Fibroblast of pulmonary artery (primary cell): ENCODE measurements at regions not wholly inside any gene's neighbourhood (a gene's known extent, or its start where the extent isn't known, plus 50 kb on each side); places are given as distances from the start of the nearest gene placed in this dataset.

ENCODE experiments used
- DNase-seq: peaks from one replicate; pipeline ENCODE4 v3.0.0-alpha.2; 2010; ENCODE audit warnings: low read depth
- H3K4me3 ChIP-seq: replicated peaks from 2 replicates; pipeline ENCODE4 v1.5.1; 2011; ENCODE audit warnings: low read depth, mild to moderate bottlenecking, control low read depth, low read length, moderate library complexity
- CTCF ChIP-seq: IDR thresholded peaks from 2 replicates; pipeline ENCODE4 v1.5.1; 2011; ENCODE audit warnings: mild to moderate bottlenecking, control low read depth, low read length, inconsistent platforms; ENCODE audit errors: missing control alignments

- H3K4me3 ChIP-seq, result no peak overlapping the region
- no peak for DNase-seq
- no peak for TF ChIP-seq CTCF
Observed at GRCh38 chr15:81611679-81612078, 237.7 kb upstream of the TMC3 start.

- DNase-seq, result no peak
- no peak overlapping the region for H3K4me3 ChIP-seq
- TF ChIP-seq CTCF, result no peak
Observed at GRCh38 chr15:81608309-81608829, 234.4 kb upstream of the TMC3 start.

- DNase-seq, result no peak
- TF ChIP-seq CTCF, result no peak
- H3K4me3 ChIP-seq, result no peak overlapping the region
Observed at GRCh38 chr15:81604713-81605112, 230.7 kb upstream of the TMC3 start.

DNA sequence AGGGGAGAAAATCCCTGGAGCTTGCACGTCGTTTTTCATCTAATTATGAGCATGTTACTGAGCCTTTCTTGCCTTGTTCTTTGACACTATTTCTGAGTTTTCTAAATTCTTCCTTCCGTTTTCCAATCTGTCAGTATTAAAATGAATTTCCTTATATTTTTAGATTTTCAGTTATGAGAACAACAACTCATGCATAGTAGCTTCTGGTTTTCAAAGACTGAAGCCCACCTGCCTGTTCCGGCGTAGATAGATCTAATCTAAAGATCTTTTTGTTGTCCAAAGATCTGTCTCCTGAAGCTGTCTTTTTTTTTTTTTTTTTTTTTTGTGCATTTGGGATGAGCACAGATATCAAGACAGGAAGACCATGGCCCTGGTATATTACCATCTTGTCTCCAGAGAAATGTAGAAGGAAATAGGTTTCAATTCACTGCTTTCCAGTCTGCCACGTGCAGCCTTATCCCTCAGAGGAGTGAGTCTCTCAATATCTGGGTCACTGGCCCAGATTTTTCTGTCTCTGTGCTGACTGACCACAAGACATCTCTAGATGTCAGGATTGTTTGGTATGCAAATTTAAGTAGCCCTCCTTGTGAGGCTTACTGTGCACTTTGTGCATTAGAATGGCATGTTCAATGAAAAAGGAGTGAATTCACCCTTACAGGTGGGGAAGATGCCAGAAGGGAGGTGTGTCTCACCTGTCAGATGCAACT, 222.3 kb upstream of the TMC3 start:
- no peak for DNase-seq
- H3K4me3 ChIP-seq, result no peak overlapping the region
- TF ChIP-seq CTCF, result no peak

DNA sequence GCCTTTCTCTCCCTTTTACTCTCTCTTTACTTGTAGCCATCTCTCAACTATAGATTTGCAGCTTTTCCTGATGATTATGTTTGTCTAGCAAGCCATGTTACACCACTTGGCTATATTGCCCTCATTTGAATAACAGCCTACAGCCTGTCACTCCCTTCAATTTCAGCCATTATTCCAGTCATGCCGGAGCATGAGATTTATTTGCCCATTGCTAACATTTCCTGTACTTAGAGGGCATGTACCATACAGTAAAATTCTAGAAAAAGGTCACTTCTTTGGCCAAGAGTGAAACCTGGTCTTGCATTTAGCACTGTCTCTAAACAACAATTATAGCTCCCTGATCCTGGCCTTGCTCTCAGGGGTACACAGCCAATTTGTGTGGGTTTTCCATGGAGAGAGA, 221.7 kb upstream of the TMC3 start:
- no peak for DNase-seq
- TF ChIP-seq CTCF, result no peak
- no peak overlapping the region for H3K4me3 ChIP-seq

DNA sequence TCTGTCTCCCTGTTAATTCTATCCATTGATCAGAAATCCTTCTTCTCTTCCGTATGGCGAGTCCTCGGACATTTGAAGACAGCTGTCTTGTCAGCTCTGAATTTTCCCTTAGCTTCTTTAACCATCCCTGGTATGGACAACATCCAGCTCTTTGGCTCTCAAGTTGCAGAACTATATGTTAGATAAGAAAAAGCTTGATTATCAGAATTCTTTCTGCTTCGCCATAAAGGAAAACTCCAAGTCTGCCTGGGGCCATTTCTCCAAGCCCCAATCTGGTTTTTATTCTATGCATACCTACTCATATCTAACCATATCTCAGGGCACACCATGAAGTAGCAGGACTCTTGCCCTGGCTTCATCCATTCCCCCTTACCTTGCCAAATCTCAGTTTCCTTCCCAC, 215.7 kb upstream of the TMC3 start:
- no peak for DNase-seq
- no peak overlapping the region for H3K4me3 ChIP-seq
- no peak for TF ChIP-seq CTCF
